ENCODE measurements at regions not wholly inside any gene's neighbourhood (a gene's known extent, or its start where the extent isn't known, plus 50 kb on each side); places are given as distances from the start of the nearest gene placed in this dataset.

GRCh38 chr2:63678551-63678950 is 89.8 kb downstream of the MDH1 start (continued):
- TF ChIP-seq REST (IDR thresholded peaks at IDR 0.05; ENCODE audit: unreplicated experiment): no peak

- H3K27ac Mint-ChIP-seq: no peak overlapping the region
- DNase-seq (ENCODE audit: low spot score) (no peak), ATAC-seq (no peak)
- H3K27me3 ChIP-seq (ENCODE audit: insufficient read depth): no peaks in the 10 kb centered on the region
- no peaks in the 10 kb centered on the region for H3K9me3 Mint-ChIP-seq
- H2AFZ ChIP-seq: no peak overlapping the region
- H3K9me2 ChIP-seq (ENCODE audit: insufficient read depth): no peaks in the 10 kb centered on the region
- no peaks in the 10 kb centered on the region for H3K27me3 Mint-ChIP-seq (ENCODE audit: insufficient read depth, low read depth, poor library complexity)
- H3K79me2 ChIP-seq (replicated peaks; ENCODE audit: insufficient read depth): no peaks in the 10 kb centered on the region
- no peak overlapping the region for H3K4me2 ChIP-seq
- H3K4me3 ChIP-seq: no peak overlapping the region
- H4K20me1 ChIP-seq (replicated peaks; ENCODE audit: insufficient read depth): no peaks in the 10 kb centered on the region
- H3F3A ChIP-seq (replicated peaks; ENCODE audit: low read depth): no peaks in the 10 kb centered on the region
- H3K36me3 ChIP-seq (ENCODE audit: insufficient read depth): no peaks in the 10 kb centered on the region
- no peak overlapping the region for H3K4me3 Mint-ChIP-seq
- H3K4me1 Mint-ChIP-seq: peaks cover 8% of the 10 kb centered on the region
- no peak overlapping the region for H3K27ac ChIP-seq (ENCODE audit: low read depth)
- H3K4me1 ChIP-seq (ENCODE audit: insufficient read depth): no peaks in the 10 kb centered on the region
- H3K36me3 Mint-ChIP-seq (ENCODE audit: low read depth): peaks cover 3% of the 10 kb centered on the region; the same call in 1 of the 3 replicates
- no peak for TF ChIP-seq EZH2 (IDR thresholded peaks at IDR 0.05; ENCODE audit: low read depth, unreplicated experiment)
- TF ChIP-seq CTCF (conservative IDR thresholded peaks at IDR 0.05; ENCODE audit: low read depth in 2 of 2): no peak
- TF ChIP-seq CREB1 (CRISPR knock-in tag; IDR thresholded peaks at IDR 0.05; ENCODE audit: low read depth): no peak
- TF ChIP-seq ZNF462 (CRISPR knock-in tag; IDR thresholded peaks at IDR 0.05): no peak
- TF ChIP-seq ZNF114 (CRISPR knock-in tag; IDR thresholded peaks at IDR 0.05): no peak
- TF ChIP-seq, protein P1, sequence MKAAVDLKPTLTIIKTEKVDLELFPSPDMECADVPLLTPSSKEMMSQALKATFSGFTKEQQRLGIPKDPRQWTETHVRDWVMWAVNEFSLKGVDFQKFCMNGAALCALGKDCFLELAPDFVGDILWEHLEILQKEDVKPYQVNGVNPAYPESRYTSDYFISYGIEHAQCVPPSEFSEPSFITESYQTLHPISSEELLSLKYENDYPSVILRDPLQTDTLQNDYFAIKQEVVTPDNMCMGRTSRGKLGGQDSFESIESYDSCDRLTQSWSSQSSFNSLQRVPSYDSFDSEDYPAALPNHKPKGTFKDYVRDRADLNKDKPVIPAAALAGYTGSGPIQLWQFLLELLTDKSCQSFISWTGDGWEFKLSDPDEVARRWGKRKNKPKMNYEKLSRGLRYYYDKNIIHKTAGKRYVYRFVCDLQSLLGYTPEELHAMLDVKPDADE (IDR thresholded peaks at IDR 0.05): no peak
- TF ChIP-seq STAT1 (IDR thresholded peaks at IDR 0.05; ENCODE audit: unreplicated experiment): no peak
- TF ChIP-seq NANOG (IDR thresholded peaks at IDR 0.05; ENCODE audit: borderline replicate concordance): no peak
- no peak for TF ChIP-seq ZNF331 (CRISPR knock-in tag; IDR thresholded peaks at IDR 0.05; ENCODE audit: low read depth)
Observed at GRCh38 chr2:63679252-63679855, 90.6 kb downstream of the MDH1 start.

Data from GM23338 (cell line).